ENCODE measurements at regions not wholly inside any gene's neighbourhood (a gene's known extent, or its start where the extent isn't known, plus 50 kb on each side); places are given as distances from the start of the nearest gene placed in this dataset.

- no peak for TF ChIP-seq CTCF (IDR thresholded peaks at IDR 0.05; ENCODE audit: low read depth, low read length)
- H3K4me3 ChIP-seq (ENCODE audit: low read depth, low read length), result no peak overlapping the region
These were observed 236.2 kb upstream of the KAZN start for GRCh38 chr1:14362331-14362730.

DNA sequence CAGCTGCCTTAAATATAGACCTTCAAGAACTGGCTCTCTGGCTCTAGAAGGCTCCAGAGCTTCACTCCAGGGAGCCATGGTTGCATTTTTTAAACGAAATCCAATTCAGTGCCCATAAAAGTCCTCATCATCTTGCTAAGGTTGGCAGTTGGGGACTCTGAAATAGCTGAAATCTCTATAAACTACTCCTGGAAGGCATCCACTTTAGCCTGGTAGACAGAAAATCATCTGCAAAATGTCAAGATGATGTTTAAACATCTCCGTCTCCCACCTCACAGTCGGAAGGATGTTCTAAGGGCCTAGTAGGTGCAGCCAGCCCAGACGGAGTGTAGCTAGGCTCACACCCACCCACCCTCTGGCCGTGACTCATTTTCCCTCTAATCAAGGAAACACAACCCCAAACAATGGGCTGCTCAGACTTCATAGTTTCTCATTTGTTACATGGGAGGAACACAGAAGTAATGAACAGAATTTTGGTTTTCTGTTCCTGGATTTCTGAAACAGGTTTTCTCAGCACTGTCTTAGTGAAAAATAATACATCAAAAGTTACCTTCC, 235.4 kb upstream of the KAZN start:
- TF ChIP-seq CTCF (IDR thresholded peaks at IDR 0.05; ENCODE audit: low read depth, low read length), result no peak
- no peak overlapping the region for H3K4me3 ChIP-seq (ENCODE audit: low read depth, low read length)

GRCh38 chr1:14363707-14364413, 234.6 kb upstream of the KAZN start:
- TF ChIP-seq CTCF (IDR thresholded peaks at IDR 0.05; ENCODE audit: low read depth, low read length), result no peak
- H3K4me3 ChIP-seq (ENCODE audit: low read depth, low read length), result no peak overlapping the region

- H3K4me3 ChIP-seq (ENCODE audit: low read depth, low read length), result no peak overlapping the region
- TF ChIP-seq CTCF (IDR thresholded peaks at IDR 0.05; ENCODE audit: low read depth, low read length), result no peak
These were observed 233.0 kb upstream of the KAZN start for GRCh38 chr1:14365301-14365988.

- no peak overlapping the region for H3K4me3 ChIP-seq (ENCODE audit: low read depth, low read length)
- TF ChIP-seq CTCF (IDR thresholded peaks at IDR 0.05; ENCODE audit: low read depth, low read length), result no peak
These were observed 232.1 kb upstream of the KAZN start for GRCh38 chr1:14366091-14367018.

GRCh38 chr1:14367451-14367850, 231.0 kb upstream of the KAZN start:
- H3K4me3 ChIP-seq (ENCODE audit: low read depth, low read length), result no peak overlapping the region
- no peak for TF ChIP-seq CTCF (IDR thresholded peaks at IDR 0.05; ENCODE audit: low read depth, low read length)
